ENCODE measurements at regions not wholly inside any gene's neighbourhood (a gene's known extent, or its start where the extent isn't known, plus 50 kb on each side); places are given as distances from the start of the nearest gene placed in this dataset.

DNA sequence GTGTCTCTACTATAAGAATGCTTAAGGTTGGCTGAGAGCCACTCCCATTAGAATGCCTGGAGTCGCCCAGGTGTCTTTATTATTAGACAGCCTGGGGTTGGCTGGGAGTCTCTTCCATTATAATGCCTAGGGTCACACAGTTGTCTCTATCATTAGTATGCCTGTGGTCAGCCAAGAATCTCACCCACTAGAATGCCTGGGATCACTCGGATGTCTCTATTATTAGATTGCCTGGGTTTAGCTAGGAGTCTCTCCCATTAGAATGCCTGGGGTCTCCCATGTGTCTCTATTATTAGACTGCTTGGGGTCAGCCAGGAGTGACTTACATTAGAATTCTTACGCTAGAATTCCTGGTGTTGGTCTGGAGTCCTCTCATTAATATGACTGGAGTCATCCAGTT, 2255.3 kb downstream of the TP53TG3F start:
- no peak for DNase-seq (ENCODE audit: low spot score)
- ChIA-PET POLR2A (ENCODE audit: low non-redundant PET) (no interaction called here), CTCF (no interaction called here)
- TF ChIP-seq, protein P1, sequence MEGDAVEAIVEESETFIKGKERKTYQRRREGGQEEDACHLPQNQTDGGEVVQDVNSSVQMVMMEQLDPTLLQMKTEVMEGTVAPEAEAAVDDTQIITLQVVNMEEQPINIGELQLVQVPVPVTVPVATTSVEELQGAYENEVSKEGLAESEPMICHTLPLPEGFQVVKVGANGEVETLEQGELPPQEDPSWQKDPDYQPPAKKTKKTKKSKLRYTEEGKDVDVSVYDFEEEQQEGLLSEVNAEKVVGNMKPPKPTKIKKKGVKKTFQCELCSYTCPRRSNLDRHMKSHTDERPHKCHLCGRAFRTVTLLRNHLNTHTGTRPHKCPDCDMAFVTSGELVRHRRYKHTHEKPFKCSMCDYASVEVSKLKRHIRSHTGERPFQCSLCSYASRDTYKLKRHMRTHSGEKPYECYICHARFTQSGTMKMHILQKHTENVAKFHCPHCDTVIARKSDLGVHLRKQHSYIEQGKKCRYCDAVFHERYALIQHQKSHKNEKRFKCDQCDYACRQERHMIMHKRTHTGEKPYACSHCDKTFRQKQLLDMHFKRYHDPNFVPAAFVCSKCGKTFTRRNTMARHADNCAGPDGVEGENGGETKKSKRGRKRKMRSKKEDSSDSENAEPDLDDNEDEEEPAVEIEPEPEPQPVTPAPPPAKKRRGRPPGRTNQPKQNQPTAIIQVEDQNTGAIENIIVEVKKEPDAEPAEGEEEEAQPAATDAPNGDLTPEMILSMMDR (conservative IDR thresholded peaks at IDR 0.05; ENCODE audit: low read depth), result no peak
- H3K27ac ChIP-seq, result no peak overlapping the region

DNA sequence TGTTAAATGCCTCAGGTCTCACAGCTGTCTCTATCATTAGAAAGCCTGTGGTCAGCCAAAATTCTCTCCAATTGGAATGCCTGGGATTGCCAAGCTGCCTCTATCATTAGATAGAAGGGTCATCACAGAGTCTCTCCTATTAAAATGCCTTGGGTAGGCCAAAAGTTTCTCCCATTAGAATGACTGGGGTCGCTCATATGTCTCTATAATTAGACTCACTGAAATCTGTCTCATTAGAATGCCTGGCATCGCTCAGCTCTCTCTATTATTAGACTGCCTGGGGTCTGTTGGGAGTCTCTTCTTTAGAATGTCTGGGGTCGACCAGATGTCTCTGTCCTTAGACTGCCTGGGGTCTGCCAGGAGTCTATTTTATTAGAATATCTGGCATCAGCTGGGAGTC, 2265.1 kb downstream of the TP53TG3F start:
- POLR2A ChIA-PET (ENCODE audit: low non-redundant PET), result no interaction called here
- CTCF ChIA-PET, result no interaction called here
- TF ChIP-seq, protein P1 (conservative IDR thresholded peaks at IDR 0.05; ENCODE audit: low read depth), result no peak
- no peak overlapping the region for H3K27ac ChIP-seq
- DNase-seq (ENCODE audit: low spot score), result no peak

DNA sequence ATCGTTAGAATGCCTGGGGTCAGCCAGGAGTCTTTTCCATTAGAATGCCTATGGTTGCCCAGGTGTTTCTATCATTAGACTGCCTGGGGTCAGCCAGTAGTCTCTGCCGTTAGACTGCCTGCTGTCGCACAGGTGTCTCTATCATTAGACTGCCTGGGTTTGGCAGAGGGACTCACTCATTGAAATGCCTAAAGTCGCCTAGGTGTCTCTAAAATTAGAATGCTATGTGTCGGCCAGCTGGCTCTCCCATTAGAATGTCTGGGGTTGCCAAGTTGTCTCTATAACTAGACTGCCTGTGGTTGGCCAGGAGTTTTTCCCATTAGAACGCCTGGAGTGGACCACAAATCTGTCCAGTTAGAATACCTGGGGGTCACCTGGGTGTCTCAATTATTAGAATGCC, 2266.5 kb downstream of the TP53TG3F start:
- ChIA-PET POLR2A (ENCODE audit: low non-redundant PET) (no interaction called here), CTCF (no interaction called here)
- TF ChIP-seq, protein P1 (conservative IDR thresholded peaks at IDR 0.05; ENCODE audit: low read depth), result no peak
- DNase-seq (ENCODE audit: low spot score), result no peak
- H3K27ac ChIP-seq, result no peak overlapping the region

DNA sequence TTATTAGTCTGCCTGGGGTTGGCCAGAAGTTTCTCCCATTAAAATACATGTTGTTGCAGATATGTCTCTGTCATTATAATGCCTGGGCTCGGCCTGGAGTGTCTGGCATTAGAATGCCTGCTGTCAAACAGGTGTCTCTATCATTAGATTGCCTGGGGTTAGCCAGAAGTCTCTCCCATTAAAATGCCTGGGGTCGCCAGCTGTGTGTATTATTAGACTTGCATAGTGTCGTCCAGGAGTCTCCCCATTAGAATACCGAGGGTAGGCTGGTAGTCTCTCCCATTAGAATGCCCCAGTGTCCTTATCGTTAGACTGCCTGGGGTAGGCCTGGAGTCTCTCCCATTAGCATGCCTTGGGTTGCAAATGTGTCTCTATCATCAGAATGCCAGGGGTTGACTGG, 2270.8 kb downstream of the TP53TG3F start:
- H3K27ac ChIP-seq, result no peak overlapping the region
- CTCF ChIA-PET, result no interaction called here

DNA sequence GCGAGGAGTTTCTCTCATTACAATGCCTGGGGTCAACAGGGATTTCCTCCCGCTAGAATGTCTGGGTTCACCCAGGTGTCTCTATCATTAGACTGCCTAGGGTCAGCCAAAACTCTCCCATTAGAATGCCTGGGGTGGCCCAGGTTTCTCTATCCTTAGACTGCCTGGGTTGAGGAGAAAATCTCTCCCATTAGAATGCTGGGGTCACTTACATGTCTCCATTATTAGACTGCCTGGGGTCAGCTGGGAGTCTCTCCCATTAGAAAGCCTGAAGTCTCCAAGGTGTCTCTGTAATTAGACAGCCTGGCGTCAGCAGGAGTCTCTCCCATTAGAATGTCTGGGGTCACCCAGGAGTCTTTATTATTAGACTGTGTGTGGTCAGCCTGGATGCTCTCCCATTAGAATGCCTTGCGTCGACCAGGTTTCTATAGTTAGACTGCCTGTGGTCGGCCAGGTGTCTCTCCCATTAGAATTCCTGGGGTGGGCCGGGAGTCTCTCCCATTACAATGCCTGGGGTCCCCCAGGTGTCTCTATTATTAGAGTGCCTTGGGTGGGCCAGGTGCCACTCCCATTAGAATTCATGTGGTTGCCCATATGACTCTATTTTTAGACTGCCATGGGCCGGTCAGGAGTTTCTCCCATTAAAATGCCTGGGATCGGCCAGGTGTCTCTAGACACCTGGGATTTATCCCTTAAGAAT, 2272.1 kb downstream of the TP53TG3F start:
- TF ChIP-seq, protein P1 (conservative IDR thresholded peaks at IDR 0.05; ENCODE audit: low read depth), result no peak
- H3K27ac ChIP-seq, result no peak overlapping the region
- CTCF ChIA-PET, result no interaction called here
- POLR2A ChIA-PET (ENCODE audit: low non-redundant PET), result no interaction called here
- no peak for DNase-seq (ENCODE audit: low spot score)

More for the DNA sequence above, 2270.8 kb downstream of the TP53TG3F start:
- TF ChIP-seq, protein P1 (conservative IDR thresholded peaks at IDR 0.05; ENCODE audit: low read depth), result no peak
- POLR2A ChIA-PET (ENCODE audit: low non-redundant PET), result no interaction called here
- no peak for DNase-seq (ENCODE audit: low spot score)

DNA sequence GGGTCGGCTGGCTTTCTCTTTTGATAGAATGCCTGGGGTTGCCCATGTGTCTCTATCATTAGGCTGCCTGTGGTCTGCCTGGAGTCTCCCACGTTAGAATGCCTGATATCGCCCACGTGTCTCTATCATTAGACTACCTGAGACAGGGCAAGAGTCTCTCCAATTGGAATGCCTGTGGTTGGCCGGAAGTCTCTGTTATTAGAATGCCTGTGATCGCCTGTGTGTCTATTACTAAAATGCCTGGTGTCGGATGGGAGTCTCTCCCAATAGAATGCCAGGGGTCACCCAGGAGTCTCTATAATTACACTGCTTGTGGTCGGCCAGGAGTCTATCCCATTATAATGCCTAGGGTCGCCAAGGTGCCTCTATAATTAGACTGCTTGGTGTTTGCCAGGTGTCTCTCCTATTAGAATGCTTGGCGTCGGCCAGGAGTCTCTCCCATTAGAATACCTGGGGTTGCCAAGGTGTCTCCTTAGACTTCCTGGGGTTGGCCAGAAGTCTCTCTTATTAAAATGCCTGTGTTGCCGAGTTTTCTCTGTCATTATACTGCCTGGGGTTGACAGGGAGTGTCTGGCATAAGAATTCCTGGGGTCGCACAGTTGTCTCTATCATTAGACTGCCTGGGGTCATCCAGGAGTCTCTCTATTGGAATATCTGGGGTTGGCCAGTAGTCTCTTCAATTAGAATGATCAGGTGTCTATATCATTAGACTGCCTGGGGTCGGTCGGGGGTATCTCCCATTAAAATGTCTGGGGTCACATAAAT, 2272.8 kb downstream of the TP53TG3F start:
- TF ChIP-seq, protein P1 (conservative IDR thresholded peaks at IDR 0.05; ENCODE audit: low read depth), result no peak
- no peak overlapping the region for H3K27ac ChIP-seq
- POLR2A ChIA-PET (ENCODE audit: low non-redundant PET), result no interaction called here
- CTCF ChIA-PET, result no interaction called here
- DNase-seq (ENCODE audit: low spot score), result no peak

Data from RWPE1 (cell line).